ENCODE measurements at regions not wholly inside any gene's neighbourhood (a gene's known extent, or its start where the extent isn't known, plus 50 kb on each side); places are given as distances from the start of the nearest gene placed in this dataset.
A peak's percentile ranks its signal among the peaks of the same experiment; 100 is the strongest.

DNA sequence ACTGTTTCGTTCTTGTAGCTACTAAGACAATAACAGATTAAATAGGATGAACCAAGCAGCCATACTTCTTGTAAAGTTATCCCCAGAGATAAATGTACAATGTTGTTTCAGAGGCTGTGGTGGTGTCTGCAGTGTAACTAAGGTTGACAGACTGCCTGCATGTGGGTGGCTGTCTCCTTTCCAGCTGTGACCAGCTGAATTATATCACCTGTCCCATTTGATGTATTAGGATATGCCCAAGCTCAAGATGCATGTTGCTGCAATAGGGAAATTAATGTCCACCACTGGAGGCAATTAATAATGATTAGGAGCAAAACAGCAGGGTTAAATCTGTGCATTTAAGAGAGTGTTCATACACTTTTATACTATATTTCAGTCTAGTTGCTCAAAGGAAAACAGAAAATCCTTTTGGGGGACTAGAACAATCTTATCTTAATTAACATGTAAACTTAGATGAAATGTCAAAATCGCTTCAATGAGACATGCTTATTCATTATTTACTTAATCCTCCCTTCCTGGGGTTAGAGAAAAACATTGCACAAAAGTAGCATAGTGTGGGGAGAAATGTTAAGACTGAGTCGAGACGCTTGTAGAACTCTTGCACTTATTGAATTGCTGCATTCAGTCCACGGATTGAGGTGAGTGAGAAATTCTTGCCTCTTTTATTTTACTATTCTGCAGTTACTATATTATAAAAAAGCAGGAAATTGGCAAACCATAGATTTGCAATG, 269.0 kb downstream of the SNX10 start:
- Histone ChIP-seq H3K79me2 (ENCODE audit: insufficient read depth, low read length) (no peaks in the 10 kb centered on the region), H3K27ac (ENCODE audit: low read depth, low read length) (no peak overlapping the region)
- no peak for TF ChIP-seq SRF (IDR thresholded peaks at IDR 0.05; ENCODE audit: low read depth)

DNA sequence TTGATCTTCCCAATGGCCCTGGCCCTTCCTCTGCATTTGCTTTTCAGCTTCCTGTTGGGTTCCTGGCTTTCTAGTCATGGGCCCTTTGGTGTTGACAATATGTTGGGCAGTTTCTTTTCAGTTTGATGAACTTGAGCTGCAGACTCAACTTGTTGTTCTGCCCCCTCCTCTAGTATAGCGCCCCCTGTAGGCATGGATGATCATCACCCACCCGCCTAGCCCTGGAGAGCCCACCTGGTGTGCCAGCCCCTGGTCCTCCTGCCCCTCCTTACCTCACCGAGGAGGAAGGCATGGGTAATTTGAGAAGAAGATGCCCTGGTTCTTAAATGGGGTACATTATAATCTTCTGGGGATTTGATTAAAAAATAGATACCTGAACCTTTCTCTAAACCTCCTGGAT, 271.2 kb downstream of the SNX10 start:
- no peak overlapping the region for H3K4me3 ChIP-seq (replicated peaks in 1 of 2; ENCODE audit: low read depth in 1 of 2, low read length in 2 of 2)
- no TSS peak for BruUV-seq (replicated peaks)
- H3K9me2 ChIP-seq (ENCODE audit: insufficient read depth), result no peaks in the 10 kb centered on the region
- no peaks in the 10 kb centered on the region for H3K36me3 ChIP-seq (ENCODE audit: control insufficient read depth in 1 of 2, insufficient read depth in 2 of 2, low read length in 2 of 2)
- no peak overlapping the region for H2AFZ ChIP-seq (ENCODE audit: low read depth, low read length, poor library complexity, severe bottlenecking)
- CTCF ChIA-PET, result interaction anchor here (1.0 kb wide), 1 partner anchor 13 kb away, joined by 3 read pairs; no protein-coding TSS in a partner anchor
- no peak overlapping the region for H3K4me2 ChIP-seq (ENCODE audit: low read length)
- H3K27ac ChIP-seq (ENCODE audit: low read depth, low read length), result no peak overlapping the region
- no peak for TF ChIP-seq CEBPB (IDR thresholded peaks at IDR 0.05; ENCODE audit: low read depth)
- TF ChIP-seq, protein P1, sequence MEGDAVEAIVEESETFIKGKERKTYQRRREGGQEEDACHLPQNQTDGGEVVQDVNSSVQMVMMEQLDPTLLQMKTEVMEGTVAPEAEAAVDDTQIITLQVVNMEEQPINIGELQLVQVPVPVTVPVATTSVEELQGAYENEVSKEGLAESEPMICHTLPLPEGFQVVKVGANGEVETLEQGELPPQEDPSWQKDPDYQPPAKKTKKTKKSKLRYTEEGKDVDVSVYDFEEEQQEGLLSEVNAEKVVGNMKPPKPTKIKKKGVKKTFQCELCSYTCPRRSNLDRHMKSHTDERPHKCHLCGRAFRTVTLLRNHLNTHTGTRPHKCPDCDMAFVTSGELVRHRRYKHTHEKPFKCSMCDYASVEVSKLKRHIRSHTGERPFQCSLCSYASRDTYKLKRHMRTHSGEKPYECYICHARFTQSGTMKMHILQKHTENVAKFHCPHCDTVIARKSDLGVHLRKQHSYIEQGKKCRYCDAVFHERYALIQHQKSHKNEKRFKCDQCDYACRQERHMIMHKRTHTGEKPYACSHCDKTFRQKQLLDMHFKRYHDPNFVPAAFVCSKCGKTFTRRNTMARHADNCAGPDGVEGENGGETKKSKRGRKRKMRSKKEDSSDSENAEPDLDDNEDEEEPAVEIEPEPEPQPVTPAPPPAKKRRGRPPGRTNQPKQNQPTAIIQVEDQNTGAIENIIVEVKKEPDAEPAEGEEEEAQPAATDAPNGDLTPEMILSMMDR (IDR thresholded peaks at IDR 0.05 in 2 of 3, conservative IDR thresholded peaks at IDR 0.05 in 1 of 3; ENCODE audit: borderline replicate concordance in 1 of 3, insufficient read depth in 1 of 3, low read depth in 2 of 3, low read length in 2 of 3), result peak in 2 of 3 experiments; percentile 41 to 48; a peak in 3 of 6 replicates
- ATAC-seq (peak; percentile 36; the same call in 1 of the 2 replicates), DNase-seq (ENCODE audit: low read depth, low spot score) (no peak)
- RAD21 ChIA-PET (ENCODE audit: low non-redundant PET in 1 of 2, low total read pairs in 2 of 2, uncharacterized antibody in 2 of 2, unreplicated experiment in 2 of 2), result no interaction called here
- intact Hi-C loops (cut with micrococcal nuclease), result no loop called here
- peaks cover 3 to 10% of the 10 kb centered on the region in 2 experiments; a peak in 3 of 4 replicates for H3K4me1 ChIP-seq (ENCODE audit: control insufficient read depth in 1 of 2, insufficient read depth in 2 of 2, low read length in 2 of 2)
- H4K20me1 ChIP-seq (ENCODE audit: insufficient read depth), result no peaks in the 10 kb centered on the region
- no peak overlapping the region for H3K9ac ChIP-seq (ENCODE audit: low read length)
- no peaks in the 10 kb centered on the region for H3K9me3 ChIP-seq (ENCODE audit: control insufficient read depth in 1 of 2, insufficient read depth in 1 of 2, low read depth in 1 of 2, low read length in 2 of 2)
- no peaks in the 10 kb centered on the region for H3K27me3 ChIP-seq (ENCODE audit: insufficient read depth, low read length)
- H3K79me2 ChIP-seq (ENCODE audit: insufficient read depth, low read length), result no peaks in the 10 kb centered on the region
- POLR2A ChIA-PET, result no interaction called here

More for the DNA sequence above, 269.0 kb downstream of the SNX10 start:
- Histone ChIP-seq H3K4me3 (replicated peaks in 1 of 2; ENCODE audit: low read depth in 1 of 2, low read length in 2 of 2) (no peak overlapping the region), H3K4me2 (ENCODE audit: low read length) (no peak overlapping the region), H3K9ac (ENCODE audit: low read length) (no peak overlapping the region), H3K36me3 (ENCODE audit: control insufficient read depth in 1 of 2, insufficient read depth in 2 of 2, low read length in 2 of 2) (no peaks in the 10 kb centered on the region), H3K4me1 (ENCODE audit: control insufficient read depth in 1 of 2, insufficient read depth in 2 of 2, low read length in 2 of 2) (no peaks in the 10 kb centered on the region), H2AFZ (ENCODE audit: low read depth, low read length, poor library complexity, severe bottlenecking) (no peak overlapping the region), H3K9me3 (ENCODE audit: control insufficient read depth in 1 of 2, insufficient read depth in 1 of 2, low read depth in 1 of 2, low read length in 2 of 2) (no peaks in the 10 kb centered on the region), H3K27me3 (ENCODE audit: insufficient read depth, low read length) (no peaks in the 10 kb centered on the region), H3K9me2 (ENCODE audit: insufficient read depth) (no peaks in the 10 kb centered on the region), H4K20me1 (ENCODE audit: insufficient read depth) (no peaks in the 10 kb centered on the region)
- BruUV-seq (replicated peaks), result no TSS peak
- intact Hi-C loops (cut with micrococcal nuclease), result no loop called here
- POLR2A ChIA-PET, result no interaction called here
- RAD21 ChIA-PET (ENCODE audit: low non-redundant PET in 1 of 2, low total read pairs in 2 of 2, uncharacterized antibody in 2 of 2, unreplicated experiment in 2 of 2), result no interaction called here
- ATAC-seq, result no peak
- no peak for DNase-seq (ENCODE audit: low read depth, low spot score)
- CTCF ChIA-PET, result no interaction called here
